K562 (cell line): ENCODE measurements at regions not wholly inside any gene's neighbourhood (a gene's known extent, or its start where the extent isn't known, plus 50 kb on each side); places are given as distances from the start of the nearest gene placed in this dataset.

Experiments
- CC2D1A ChIP-seq: fragments of 450-650 bp; IDR thresholded peaks from 2 replicates; pipeline ENCODE4 v1.6.1; 2017; ENCODE audit warnings: mild to moderate bottlenecking
- CHD7 ChIP-seq: fragments of 200-600 bp; sonication (generic); IDR thresholded peaks from one replicate; pipeline ENCODE4 v1.6.1; 2012; ENCODE audit warnings: mild to moderate bottlenecking, low read depth, low read length, inconsistent platforms
- FOSL1 ChIP-seq: fragments of 200-800 bp; sonication (Bioruptor generic); conservative IDR thresholded peaks from 2 replicates; pipeline ENCODE4 v1.6.1; 2016; ENCODE audit warnings: missing genetic modification characterization, missing compliant biosample characterization
- HLTF ChIP-seq: fragments of 450-650 bp; IDR thresholded peaks from 2 replicates; pipeline ENCODE4 v1.6.1; 2016
- HMG20B ChIP-seq: fragments of 250-450 bp; sonication (Bioruptor Pico); IDR thresholded peaks from 2 replicates; pipeline ENCODE4 v1.5.0; 2021; ENCODE audit warnings: mild to moderate bottlenecking
- ZNF507 ChIP-seq: conservative IDR thresholded peaks from 2 replicates; pipeline ENCODE4 v1.6.1; 2017; ENCODE audit warnings: missing genetic modification characterization, missing compliant biosample characterization
- ZNF668 ChIP-seq: fragments of 250-450 bp; sonication (Bioruptor Pico); IDR thresholded peaks from 2 replicates; pipeline ENCODE4 v1.8.0; 2022; ENCODE audit warnings: mild to moderate bottlenecking, inconsistent platforms
- TF ChIP-seq, protein P1 (sequence below): sonication (generic); formaldehyde crosslinking; IDR thresholded peaks from 2 replicates; pipeline ENCODE4 v1.8.0; 2022; ENCODE audit warnings: mild to moderate bottlenecking, missing genetic modification reagents
- TF ChIP-seq, protein P2 (sequence below), 3 experiments: fragments of 200-800 bp in 1 of 3; sonication (Bioruptor generic) in 1 of 3; sonication (generic) in 1 of 3; formaldehyde crosslinking in 1 of 3; IDR thresholded peaks; 2 replicates each; pipeline versions ENCODE4 v1.6.1 to v1.8.0; 2016 to 2022; ENCODE audit warnings: mild to moderate bottlenecking in 2 of 3, missing compliant biosample characterization in 2 of 3, missing genetic modification characterization in 2 of 3, missing genetic modification reagents in 1 of 3

- TF ChIP-seq CHD7 (no peak), CC2D1A (no peak), ZNF668 (no peak), HLTF (peak; percentile 72; the same call in 1 of the 2 replicates), FOSL1 (tag) (no peak; the same call in 1 of the 2 replicates), HMG20B (CRISPR knock-in tag) (no peak), ZNF507 (no peak)
- TF ChIP-seq, protein P1, sequence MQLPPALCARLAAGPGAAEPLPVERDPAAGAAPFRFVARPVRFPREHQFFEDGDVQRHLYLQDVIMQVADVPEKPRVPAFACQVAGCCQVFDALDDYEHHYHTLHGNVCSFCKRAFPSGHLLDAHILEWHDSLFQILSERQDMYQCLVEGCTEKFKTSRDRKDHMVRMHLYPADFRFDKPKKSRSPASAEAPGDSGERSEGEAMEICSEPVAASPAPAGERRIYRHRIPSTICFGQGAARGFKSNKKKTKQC = no peak
- TF ChIP-seq, protein P2, sequence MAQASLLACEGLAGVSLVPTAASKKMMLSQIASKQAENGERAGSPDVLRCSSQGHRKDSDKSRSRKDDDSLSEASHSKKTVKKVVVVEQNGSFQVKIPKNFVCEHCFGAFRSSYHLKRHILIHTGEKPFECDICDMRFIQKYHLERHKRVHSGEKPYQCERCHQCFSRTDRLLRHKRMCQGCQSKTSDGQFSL (CRISPR knock-in tag; IDR thresholded peaks at IDR 0.05) = no peak
- TF ChIP-seq, protein P2 (tag; IDR thresholded peaks at IDR 0.05) = no peak
Observed at GRCh38 chr7:130982160-130982638, 248.2 kb upstream of the KLF14 start (continued).
